Stimulated activated CD8-positive, alpha-beta memory T cell treated with anti-CD3 and anti-CD28 coated beads, Interleukin-2, amount 100 ng/mL, for 48 hours (primary cell): ENCODE measurements at regions not wholly inside any gene's neighbourhood (a gene's known extent, or its start where the extent isn't known, plus 50 kb on each side); places are given as distances from the start of the nearest gene placed in this dataset.
A peak's percentile ranks its signal among the peaks of the same experiment; 100 is the strongest.
"Not testable (repeated sequence)": the region's sequence is repeated elsewhere in the genome, so short reads cannot be mapped to it uniquely, and the experiment has no call there.

Experiments used
- DNase-seq, 2 donors: peaks; one replicate each; pipeline ENCODE4 v3.0.0-alpha.2; 2020; ENCODE audit warnings: low read depth in 2 of 2

DNA sequence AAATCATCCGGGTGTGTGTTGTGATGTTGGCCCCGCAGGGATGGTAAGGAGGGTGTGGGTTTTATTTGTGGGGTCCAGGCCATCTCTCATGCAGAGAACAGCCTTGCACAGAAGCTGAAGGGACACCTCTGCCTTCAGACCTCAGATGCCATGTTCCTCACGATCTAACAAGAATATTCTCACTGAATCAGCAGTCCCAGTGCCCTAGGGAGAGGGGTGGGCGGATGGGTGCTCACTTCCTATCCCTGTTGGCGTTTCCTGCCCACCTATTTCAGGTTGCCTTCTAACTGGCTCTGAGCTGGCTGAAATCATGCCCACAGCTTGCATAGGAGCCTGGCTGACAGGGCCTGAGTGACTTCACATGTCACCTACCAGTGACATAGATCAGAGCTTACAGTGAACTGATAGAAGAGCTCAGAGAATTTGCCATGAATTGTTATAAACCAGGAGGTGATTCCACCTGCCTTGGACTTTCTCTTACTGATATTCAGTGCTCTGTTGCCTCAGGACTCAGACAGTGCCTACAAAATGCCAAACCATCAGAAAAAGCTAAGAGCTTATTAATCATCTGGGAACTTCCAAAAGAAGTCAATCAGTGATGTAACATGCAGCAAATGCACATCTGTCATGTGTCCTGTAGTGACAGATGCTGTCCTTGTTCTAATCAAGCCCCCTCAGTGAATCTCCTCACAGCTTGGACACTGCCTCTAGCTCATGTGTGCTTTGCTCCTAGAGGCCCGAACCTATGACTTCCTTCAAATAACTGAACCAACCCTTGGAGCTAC lies 186.8 kb upstream of the ADRA1D start:
- no peak for DNase-seq

DNA sequence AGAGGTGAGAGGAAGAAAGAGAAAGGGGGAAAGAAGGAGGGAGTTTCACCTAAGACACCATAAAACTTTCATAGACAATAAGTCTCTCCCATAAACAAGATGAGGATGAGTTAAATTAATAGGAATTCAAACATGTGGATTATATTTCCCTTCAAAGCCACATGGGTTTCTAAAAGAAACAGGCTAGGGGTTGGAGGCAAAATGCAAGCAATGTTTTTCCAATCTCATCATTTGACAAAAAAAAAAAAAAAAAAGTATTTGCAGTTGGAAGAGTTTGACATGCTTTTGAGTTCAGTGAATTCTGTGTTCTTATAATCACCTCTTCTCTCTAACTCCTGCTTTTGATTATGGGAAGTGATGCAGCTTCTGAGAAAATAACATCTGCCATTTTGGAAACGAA lies 186.1 kb upstream of the ADRA1D start:
- DNase-seq: no peak

GRCh38 chr20:4434681-4435080 lies 185.6 kb upstream of the ADRA1D start:
- no peak for DNase-seq

GRCh38 chr20:4431446-4431845 lies 182.4 kb upstream of the ADRA1D start:
- DNase-seq: no peak

DNA sequence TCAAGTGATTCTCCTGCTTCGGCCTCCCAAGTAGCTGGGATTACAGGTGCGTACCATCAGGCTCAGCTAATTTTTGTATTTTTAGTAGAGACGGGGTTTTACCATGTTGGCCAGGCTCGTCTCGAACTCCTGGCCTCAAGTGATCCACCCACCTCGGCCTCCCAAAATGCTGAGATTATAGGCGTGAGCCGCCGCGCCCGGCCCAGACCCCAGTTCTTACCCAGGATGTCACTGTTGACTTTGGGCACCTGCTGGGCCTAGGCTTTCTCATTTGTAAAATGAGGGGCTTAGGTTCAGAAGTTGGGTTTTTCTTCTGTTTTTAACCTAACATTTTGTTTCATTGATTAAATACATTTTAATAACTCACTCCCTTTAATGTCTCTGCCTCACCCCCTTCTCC lies 181.7 kb upstream of the ADRA1D start:
- not testable (repeated sequence) for DNase-seq

DNA sequence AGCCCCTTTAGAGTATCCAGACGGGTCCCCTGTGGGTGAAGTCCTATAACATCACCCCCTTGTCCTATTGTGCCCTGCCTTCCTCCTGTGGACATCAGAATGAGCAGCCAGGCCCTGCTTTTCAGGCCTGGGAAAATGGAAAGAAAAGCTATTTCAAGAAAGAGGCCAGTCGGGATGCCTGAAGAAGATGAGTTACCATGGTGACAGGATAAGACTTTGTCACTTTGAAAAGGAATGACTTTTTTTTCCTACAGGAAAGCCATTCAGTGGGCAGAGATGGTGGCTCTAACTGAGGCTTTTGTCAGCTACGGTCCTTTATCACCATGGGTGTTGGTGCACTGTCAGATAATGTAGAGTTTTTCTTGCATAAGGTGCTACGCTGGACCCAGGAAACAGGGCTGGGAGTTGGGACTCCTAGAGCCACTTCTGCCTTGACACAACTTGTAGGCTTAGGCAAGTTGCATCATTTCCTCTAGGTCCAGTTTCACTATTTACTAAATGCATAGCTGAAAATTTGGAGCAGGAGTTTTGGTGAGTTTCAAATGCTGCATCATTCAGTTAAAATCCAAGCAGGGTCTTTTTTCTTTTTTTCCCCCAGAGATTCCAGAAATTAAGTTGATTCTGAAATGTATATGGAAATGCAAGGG lies 179.0 kb upstream of the ADRA1D start:
- DNase-seq: no peak

DNA sequence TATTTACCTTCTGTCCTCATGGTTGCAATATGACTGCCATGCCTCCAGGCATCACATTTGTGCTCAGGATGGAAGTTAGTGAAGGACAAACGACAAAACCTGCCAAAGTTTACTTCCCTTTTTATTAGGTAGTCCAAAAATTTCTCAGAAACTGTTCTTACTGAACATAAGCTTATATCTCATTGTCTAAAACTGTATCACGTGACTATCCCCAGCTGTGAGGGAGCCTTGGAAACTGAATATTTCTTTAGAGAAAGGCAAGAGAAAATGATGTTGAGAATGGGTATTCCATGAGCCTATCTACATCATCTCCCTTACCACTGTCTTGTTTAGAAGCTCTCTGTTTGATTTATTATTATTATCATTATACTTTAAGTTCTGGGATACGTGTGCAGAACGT lies 169.1 kb upstream of the ADRA1D start:
- DNase-seq: no peak

DNA sequence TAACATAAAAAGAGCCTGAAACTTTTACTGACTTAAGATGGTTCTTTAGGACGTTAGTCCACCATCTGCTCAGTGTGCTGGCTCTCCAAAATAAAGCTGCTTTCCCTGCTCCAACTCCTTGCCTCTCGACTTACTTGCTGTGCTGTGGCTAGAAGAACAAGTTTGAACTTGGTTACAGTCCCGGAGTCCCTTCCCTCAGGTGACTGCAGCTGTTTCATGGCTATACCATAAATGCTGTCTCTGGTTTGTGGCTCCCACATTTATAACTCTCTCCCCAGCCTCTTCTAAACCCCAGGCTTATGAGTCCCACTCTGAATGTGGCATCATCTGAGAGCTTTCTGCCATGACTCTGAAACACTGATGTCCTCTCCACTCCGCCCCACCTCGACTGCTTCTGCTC lies 166.2 kb upstream of the ADRA1D start:
- no peak for DNase-seq

GRCh38 chr20:4413314-4414049 lies 164.4 kb upstream of the ADRA1D start:
- no peak for DNase-seq

GRCh38 chr20:4412216-4412615 lies 163.1 kb upstream of the ADRA1D start:
- DNase-seq: no peak

GRCh38 chr20:4411744-4412143 lies 162.7 kb upstream of the ADRA1D start:
- no peak for DNase-seq

DNA sequence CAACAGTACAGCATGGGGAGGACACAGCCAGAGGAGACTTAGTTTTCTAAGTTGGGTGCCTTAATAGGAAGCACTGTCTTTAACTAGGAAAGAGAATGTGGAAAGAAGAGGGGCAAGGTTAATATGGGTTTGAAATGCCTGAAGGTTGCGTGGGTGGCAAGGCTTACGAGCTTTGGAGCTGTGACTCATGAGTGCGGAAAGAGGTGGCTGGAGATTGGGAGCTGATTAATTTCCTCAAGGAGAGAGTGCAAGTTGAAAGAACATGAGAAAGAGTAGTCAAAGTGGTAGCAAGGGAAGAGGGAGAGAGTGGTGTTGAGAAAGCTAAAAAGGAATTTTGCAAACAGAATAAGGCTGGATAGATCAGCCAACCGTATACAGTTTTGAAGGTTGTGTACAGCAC lies 157.5 kb upstream of the ADRA1D start:
- DNase-seq: no peak

DNA sequence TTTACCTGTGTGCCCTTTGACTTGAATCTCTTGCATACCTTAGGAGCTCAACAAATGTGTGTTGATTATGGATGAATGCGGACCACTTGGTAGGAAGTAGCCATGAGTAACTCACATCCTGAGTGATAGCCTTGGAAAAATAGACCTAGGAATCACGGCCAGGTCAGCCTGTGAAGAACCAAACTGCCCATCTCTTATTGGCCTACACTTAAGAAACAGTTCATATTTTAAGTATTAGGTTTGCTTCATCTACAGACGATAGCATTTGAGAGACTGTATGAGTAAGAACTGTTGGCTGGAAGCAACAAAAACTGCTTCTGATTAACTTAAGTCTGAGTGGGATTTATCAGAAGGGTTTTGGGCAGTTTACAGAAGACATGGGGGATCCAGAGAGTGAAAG lies 152.5 kb upstream of the ADRA1D start:
- DNase-seq: no peak

DNA sequence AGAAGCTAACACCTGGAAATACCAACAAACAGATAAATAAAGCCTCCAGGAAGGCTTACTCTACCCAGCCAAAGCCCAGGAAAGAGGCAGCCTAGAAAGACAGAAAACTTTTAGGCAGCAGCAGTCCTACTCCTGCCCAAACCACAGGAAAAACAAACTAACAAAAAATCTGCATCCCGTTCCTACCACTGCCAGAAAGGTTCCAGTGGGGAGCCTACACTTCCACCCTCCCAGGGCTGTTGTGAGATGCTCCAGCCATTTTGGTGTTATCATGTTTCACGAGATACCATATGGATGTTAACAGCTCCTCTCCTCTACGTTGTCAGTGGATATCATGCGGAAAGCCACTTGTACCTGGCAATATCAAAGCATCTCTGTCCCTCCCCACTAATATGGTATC lies 135.9 kb upstream of the ADRA1D start:
- DNase-seq: no peak

DNA sequence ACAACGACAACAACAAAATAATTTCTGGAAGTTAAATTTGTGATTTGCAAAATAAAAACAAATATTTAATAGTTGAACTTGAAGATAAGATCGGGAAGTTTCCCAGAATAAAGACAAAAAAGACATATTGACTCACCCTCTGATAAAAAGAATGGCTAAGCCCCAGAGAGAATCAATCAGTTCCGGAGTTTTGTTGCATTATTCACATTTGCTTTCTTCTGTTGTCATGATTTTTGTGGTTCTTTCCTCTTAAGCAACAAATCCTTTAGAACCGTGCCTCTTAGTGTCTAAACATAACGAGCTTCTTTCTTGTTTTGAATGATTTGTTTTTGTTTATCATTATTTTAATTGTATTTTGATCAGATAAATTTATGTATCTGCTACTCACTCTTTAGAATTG lies 134.9 kb upstream of the ADRA1D start:
- DNase-seq: no peak

DNA sequence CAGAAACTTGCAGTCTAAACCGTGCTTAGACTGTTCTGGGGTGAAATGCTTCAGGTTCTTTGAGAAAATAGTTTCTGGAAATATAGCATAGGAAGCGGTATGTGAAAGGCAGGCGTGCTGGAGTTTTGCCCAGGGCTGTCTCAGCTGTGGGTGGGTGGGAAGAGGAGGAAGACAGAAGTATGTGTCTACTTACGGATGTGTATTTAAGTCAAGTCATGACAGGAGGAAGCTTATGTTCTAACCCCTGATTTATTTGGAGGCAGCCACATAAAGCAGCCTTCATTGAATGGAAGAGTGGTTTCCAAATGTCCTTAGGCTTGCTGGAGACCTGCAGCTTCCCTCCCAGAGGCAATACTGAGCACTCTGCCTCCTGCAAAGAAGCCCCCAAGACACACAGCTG lies 126.8 kb upstream of the ADRA1D start:
- no peak for DNase-seq

DNA sequence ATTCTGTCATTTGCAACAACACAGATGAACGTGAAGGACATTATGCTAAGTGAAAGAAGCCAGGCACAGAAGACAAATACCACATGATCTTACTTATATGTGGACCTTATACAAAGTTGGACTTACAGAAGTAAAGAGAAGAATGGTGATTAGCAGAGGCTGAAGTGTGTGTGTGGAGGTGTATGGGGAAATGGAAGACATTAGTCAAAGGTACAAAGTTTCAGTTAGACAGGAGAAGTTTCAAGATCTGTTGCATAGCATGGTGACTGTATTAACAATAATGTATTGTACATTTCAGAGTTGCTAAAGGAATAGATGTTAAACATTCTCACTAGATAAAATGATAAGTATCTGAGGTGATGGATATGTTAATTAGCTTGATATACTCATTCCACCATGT lies 124.4 kb upstream of the ADRA1D start:
- DNase-seq: no peak

DNA sequence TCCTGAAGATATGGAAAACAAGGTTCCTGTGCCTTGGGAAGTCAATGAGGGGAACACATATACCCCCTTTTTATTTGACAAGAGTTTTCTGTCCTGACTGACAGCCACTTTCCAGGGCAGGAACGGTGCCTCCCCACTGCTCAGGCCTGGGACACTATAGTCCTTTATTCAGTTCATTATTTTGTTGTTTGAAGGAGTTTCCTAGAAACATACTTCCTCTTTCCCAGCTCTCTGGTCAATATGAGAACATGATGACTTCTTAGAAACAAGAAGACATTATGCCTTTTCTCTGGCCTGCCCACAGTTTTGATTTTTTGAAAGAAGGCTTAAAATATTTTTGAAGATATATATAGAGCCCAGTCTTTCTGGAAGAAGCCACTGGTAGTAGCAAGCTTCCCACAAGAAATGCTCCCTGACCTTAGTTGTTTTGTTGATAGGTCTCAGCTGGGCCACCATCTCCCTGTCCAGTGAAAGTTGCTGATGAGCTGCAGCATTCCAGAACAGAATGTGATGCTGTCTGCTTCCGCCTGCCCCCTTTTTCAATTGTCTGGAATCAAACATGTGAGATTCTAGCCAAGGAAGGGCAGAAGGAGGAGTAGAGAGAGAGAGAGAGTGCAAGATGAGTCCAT lies 122.7 kb upstream of the ADRA1D start:
- no peak for DNase-seq

- no peak for DNase-seq
These were observed 121.8 kb upstream of the ADRA1D start for GRCh38 chr20:4370851-4371250.

DNA sequence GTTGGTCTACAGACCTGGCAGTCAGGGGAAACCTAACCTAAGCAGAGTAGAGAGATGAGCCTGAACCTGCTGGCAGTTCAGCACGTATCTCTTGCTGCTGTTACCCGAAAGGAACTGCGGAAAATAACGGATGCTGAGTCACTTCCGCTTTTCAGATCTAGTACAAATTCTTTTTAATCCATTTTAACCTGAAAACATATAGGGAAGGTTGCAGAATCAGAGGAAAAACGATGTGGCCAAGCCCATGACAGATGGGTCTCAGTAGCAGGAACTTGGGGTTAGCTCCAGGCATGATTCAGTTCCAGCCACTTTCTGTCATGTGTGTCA lies 120.7 kb upstream of the ADRA1D start:
- peak; percentile 4 to 17 for DNase-seq

DNA sequence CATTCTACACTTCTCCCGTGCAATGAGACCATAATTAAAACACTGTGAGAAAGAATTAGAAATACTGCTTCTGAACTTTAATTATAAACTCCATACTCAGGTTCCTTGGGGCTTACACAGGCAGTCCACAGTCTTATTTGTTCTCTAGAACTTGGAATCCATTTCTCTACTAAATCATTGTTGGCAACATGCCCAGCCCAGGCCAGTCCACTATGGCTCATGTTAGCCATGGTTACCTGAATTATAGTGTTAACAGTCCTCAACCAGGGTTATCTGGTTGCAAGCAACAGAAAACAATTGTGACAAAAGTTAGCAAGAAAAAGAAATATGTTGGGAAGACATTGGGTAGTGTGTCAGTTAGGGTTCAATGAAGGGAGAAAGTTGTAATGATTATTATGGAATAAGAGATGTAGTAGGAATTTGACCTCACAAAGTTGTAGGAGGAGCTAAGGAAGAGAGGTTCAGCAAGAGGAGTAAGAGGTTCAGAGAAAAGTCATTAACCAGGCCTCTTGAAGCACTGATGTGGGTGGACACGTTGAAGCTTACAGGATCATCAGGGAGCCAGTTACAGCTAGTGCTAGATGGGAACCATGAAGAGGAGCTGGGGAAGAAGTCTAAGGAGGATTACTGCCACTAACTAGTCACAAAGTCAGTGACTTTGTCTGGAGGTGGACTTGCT lies 120.2 kb upstream of the ADRA1D start:
- DNase-seq: no peak

GRCh38 chr20:4366076-4366475 lies 117.0 kb upstream of the ADRA1D start:
- no peak for DNase-seq
